ENCODE measurements at regions not wholly inside any gene's neighbourhood (a gene's known extent, or its start where the extent isn't known, plus 50 kb on each side); places are given as distances from the start of the nearest gene placed in this dataset.

- Histone ChIP-seq H3K4me3 (ENCODE audit: low read depth, low read length) (no peak overlapping the region), H3K27me3 (ENCODE audit: control insufficient read depth, insufficient read depth, low read length) (no peaks in the 10 kb centered on the region), H3K36me3 (ENCODE audit: control insufficient read depth, insufficient read depth, low read length) (no peaks in the 10 kb centered on the region)
- DNase-seq (ENCODE audit: low read depth), result no peak
- no peak for TF ChIP-seq CTCF (IDR thresholded peaks at IDR 0.05; ENCODE audit: insufficient read depth, low read length, poor library complexity, severe bottlenecking)
These were observed 50.1 kb upstream of the ATP12A start for GRCh38 chr13:24630121-24630520.
